Right renal pelvis (tissue), 4 donors: ENCODE measurements at regions not wholly inside any gene's neighbourhood (a gene's known extent, or its start where the extent isn't known, plus 50 kb on each side); places are given as distances from the start of the nearest gene placed in this dataset.

ENCODE experiments used
- DNase-seq, 4 donors: peaks; one replicate each; pipeline ENCODE4 v3.0.0-alpha.2; 2013; ENCODE audit warnings: low read depth in 4 of 4, low spot score in 3 of 4, missing footprints in 1 of 4

GRCh38 chr3:147921051-147921450 is 511.9 kb downstream of the ZIC1 start:
- DNase-seq: no peak

- no peak for DNase-seq
Observed at GRCh38 chr3:147924755-147925154, 515.6 kb downstream of the ZIC1 start.

- DNase-seq: no peak
Observed at GRCh38 chr3:147925272-147925671, 516.1 kb downstream of the ZIC1 start.

- peak in 2 of 4 donors; percentile 9 to 15 for DNase-seq
Observed at GRCh38 chr3:147930232-147930807, 521.2 kb downstream of the ZIC1 start.

GRCh38 chr3:147934451-147935180 is 525.5 kb downstream of the ZIC1 start:
- DNase-seq: no peak

- no peak for DNase-seq
Observed at GRCh38 chr3:147937341-147937740, 528.2 kb downstream of the ZIC1 start.

GRCh38 chr3:147937891-147938290 is 528.7 kb downstream of the ZIC1 start:
- DNase-seq: no peak

- no peak for DNase-seq
Observed at GRCh38 chr3:147939425-147939824, 530.3 kb downstream of the ZIC1 start.

GRCh38 chr3:147939839-147940238 is 530.7 kb downstream of the ZIC1 start:
- DNase-seq: no peak

GRCh38 chr3:147940405-147941193 is 531.4 kb downstream of the ZIC1 start:
- DNase-seq: no peak

GRCh38 chr3:147941969-147942368 is 532.8 kb downstream of the ZIC1 start:
- DNase-seq: no peak

GRCh38 chr3:147943265-147943945 is 534.2 kb downstream of the ZIC1 start:
- no peak for DNase-seq

- DNase-seq: peak in 1 of 4 donors; percentile 9
Observed at GRCh38 chr3:147945968-147946519, 536.9 kb downstream of the ZIC1 start.

GRCh38 chr3:147956615-147957014 is 547.5 kb downstream of the ZIC1 start:
- no peak for DNase-seq

GRCh38 chr3:147958754-147959153 is 549.6 kb downstream of the ZIC1 start:
- DNase-seq: no peak

GRCh38 chr3:147960786-147961185 is 551.6 kb downstream of the ZIC1 start:
- no peak for DNase-seq

- no peak for DNase-seq
Observed at GRCh38 chr3:147962408-147963164, 553.4 kb downstream of the ZIC1 start.

GRCh38 chr3:147963711-147964110 is 554.5 kb downstream of the ZIC1 start:
- DNase-seq: no peak

GRCh38 chr3:147975165-147975564 is 566.0 kb downstream of the ZIC1 start:
- no peak for DNase-seq

- DNase-seq: no peak
Observed at GRCh38 chr3:147977001-147977400, 567.8 kb downstream of the ZIC1 start.
